ENCODE measurements at regions not wholly inside any gene's neighbourhood (a gene's known extent, or its start where the extent isn't known, plus 50 kb on each side); places are given as distances from the start of the nearest gene placed in this dataset.

DNA sequence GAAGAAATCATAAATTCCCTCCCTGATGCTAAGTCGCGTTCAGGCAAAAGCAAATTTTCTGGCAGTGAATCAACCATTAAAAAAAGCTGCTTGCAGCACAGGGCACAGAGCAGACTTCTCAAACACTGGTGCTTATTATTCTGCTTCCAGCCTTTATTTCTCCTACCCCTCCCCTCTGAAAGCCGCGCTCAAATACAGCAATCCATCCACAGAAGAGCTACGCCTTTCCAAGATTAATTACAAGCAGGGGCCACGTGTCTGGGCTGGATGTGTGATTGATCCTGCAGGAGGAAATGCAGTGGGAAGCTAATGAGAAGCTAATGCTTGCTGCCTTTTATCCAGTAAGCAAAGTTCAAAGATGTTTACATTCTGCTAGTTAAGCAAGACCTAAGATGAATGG is 134.9 kb upstream of the TOPAZ1 start:
- ATAC-seq: no peak
- Histone ChIP-seq H3K27ac (ENCODE audit: control insufficient read depth, insufficient read depth) (no peak overlapping the region), H3K79me2 (ENCODE audit: control insufficient read depth, insufficient read depth, low read length) (no peaks in the 10 kb centered on the region; the same call in 1 of the 2 replicates), H2AFZ (ENCODE audit: control insufficient read depth, low read depth, low read length) (no peak overlapping the region), H3K9me3 (replicated peaks; ENCODE audit: control insufficient read depth, insufficient read depth, low read length) (no peaks in the 10 kb centered on the region), H3K27me3 (replicated peaks in 1 of 2; ENCODE audit: control insufficient read depth in 2 of 2, insufficient read depth in 2 of 2, low read length in 1 of 2) (no peaks in the 10 kb centered on the region), H3K36me3 (ENCODE audit: control insufficient read depth in 2 of 2, insufficient read depth in 2 of 2, low read length in 1 of 2) (peaks cover 0 to 7% of the 10 kb centered on the region in 2 experiments; a peak in 2 of 4 replicates), H3K4me3 (no peak overlapping the region), H4K20me1 (ENCODE audit: control insufficient read depth, insufficient read depth) (0 out of 2 replicates have a peak, but pooled peaks cover 3% of the 10 kb centered on the region), H3K9ac (ENCODE audit: control insufficient read depth, insufficient read depth, low read length) (no peak overlapping the region), H3K4me2 (ENCODE audit: control insufficient read depth, insufficient read depth) (no peak overlapping the region), H3K4me1 (ENCODE audit: control insufficient read depth, insufficient read depth, low read length) (peaks cover 20% of the 10 kb centered on the region)
- intact Hi-C loops (cut with micrococcal nuclease; ENCODE audit: unreplicated experiment) (no loop called here), in situ Hi-C loops (cut with MboI) (no loop called here)
- SMC1A ChIA-PET (ENCODE audit: uncharacterized antibody, unreplicated experiment): interaction anchor here (0.6 to 1.7 kb wide), 4 partner anchors 48 to 111 kb away, joined by 3 to 10 read pairs (median 5); no protein-coding TSS in a partner anchor
- no peak for TF ChIP-seq JUNB (IDR thresholded peaks at IDR 0.05)
- no peak for TF ChIP-seq ZNF384 (IDR thresholded peaks at IDR 0.05; ENCODE audit: borderline replicate concordance, low read depth, low read length)
- TF ChIP-seq SMAD5 (IDR thresholded peaks at IDR 0.05; ENCODE audit: low read depth): no peak
- TF ChIP-seq HDGF (IDR thresholded peaks at IDR 0.05): no peak
- TF ChIP-seq SMARCA5 (IDR thresholded peaks at IDR 0.05): no peak
- TF ChIP-seq ASH2L (IDR thresholded peaks at IDR 0.05; ENCODE audit: borderline replicate concordance, low read depth): no peak
- TF ChIP-seq BRCA1 (IDR thresholded peaks at IDR 0.05; ENCODE audit: low read depth, low read length): no peak
- TF ChIP-seq RUNX3 (IDR thresholded peaks at IDR 0.05; ENCODE audit: low read length): no peak
- TF ChIP-seq POU2F2 (IDR thresholded peaks at IDR 0.05; ENCODE audit: borderline replicate concordance, low read depth, low read length): no peak
- no peak for TF ChIP-seq BCL11A (IDR thresholded peaks at IDR 0.05; ENCODE audit: low read depth, low read length)
- no peak for TF ChIP-seq TBL1XR1 (IDR thresholded peaks at IDR 0.05; ENCODE audit: low read depth, low read length)
- no peak for TF ChIP-seq NBN (IDR thresholded peaks at IDR 0.05)
- no peak for TF ChIP-seq ZNF592 (IDR thresholded peaks at IDR 0.05)
- POLR2A ChIA-PET: interaction anchor here (0.9 kb wide), 1 partner anchor 10 kb away, joined by 4 read pairs; no protein-coding TSS in a partner anchor
- RAD21 ChIA-PET (ENCODE audit: unreplicated experiment): interaction anchor here (0.8 to 1.5 kb wide), 3 partner anchors 92 to 111 kb away, joined by 3 to 4 read pairs (median 3); no protein-coding TSS in a partner anchor
- no peak for DNase-seq (ENCODE audit: low read depth, low spot score)
- no TSS peak for BruUV-seq (replicated peaks)
- FAIRE-seq: no peak
- CTCF ChIA-PET: interaction anchor here (0.9 to 1.7 kb wide), 8 partner anchors 11 to 251 kb away, joined by 3 to 5 read pairs (median 3); no protein-coding TSS in a partner anchor
- WGBS (ENCODE audit: insufficient coverage, insufficient replicate concordance, low lambda C conversion rate, missing lambda C conversion rate): 78% methylated on average over 6 of the region's 6 CpGs
